ENCODE measurements at regions not wholly inside any gene's neighbourhood (a gene's known extent, or its start where the extent isn't known, plus 50 kb on each side); places are given as distances from the start of the nearest gene placed in this dataset.

- no peak for DNase-seq
Observed at GRCh38 chr16:79915761-79916160, 315.2 kb upstream of the MAF start.

GRCh38 chr16:79914961-79915720 lies 314.6 kb upstream of the MAF start:
- DNase-seq, result no peak

- no peak for DNase-seq
Observed at GRCh38 chr16:79912592-79913310, 312.2 kb upstream of the MAF start.

GRCh38 chr16:79911660-79912059 lies 311.1 kb upstream of the MAF start:
- DNase-seq, result no peak

- no peak for DNase-seq
Observed at GRCh38 chr16:79909571-79909970, 309.0 kb upstream of the MAF start.

GRCh38 chr16:79903471-79903870 lies 302.9 kb upstream of the MAF start:
- no peak for DNase-seq

GRCh38 chr16:79902351-79902750 lies 301.8 kb upstream of the MAF start:
- no peak for DNase-seq

- DNase-seq, result no peak
Observed at GRCh38 chr16:79901522-79901921, 301.0 kb upstream of the MAF start.

- DNase-seq, result no peak
Observed at GRCh38 chr16:79899716-79900115, 299.2 kb upstream of the MAF start.

- no peak for DNase-seq
Observed at GRCh38 chr16:79899316-79899715, 298.8 kb upstream of the MAF start.

- no peak for DNase-seq
Observed at GRCh38 chr16:79898703-79899102, 298.2 kb upstream of the MAF start.

GRCh38 chr16:79897453-79898146 lies 297.1 kb upstream of the MAF start:
- no peak for DNase-seq

GRCh38 chr16:79897104-79897452 lies 296.5 kb upstream of the MAF start:
- no peak for DNase-seq

- no peak for DNase-seq
Observed at GRCh38 chr16:79895917-79896203, 295.3 kb upstream of the MAF start.

- no peak for DNase-seq
Observed at GRCh38 chr16:79895053-79895916, 294.7 kb upstream of the MAF start.

- DNase-seq, result no peak
Observed at GRCh38 chr16:79893445-79893844, 292.9 kb upstream of the MAF start.

GRCh38 chr16:79892278-79892677 lies 291.7 kb upstream of the MAF start:
- no peak for DNase-seq

- DNase-seq, result no peak
Observed at GRCh38 chr16:79891458-79891857, 290.9 kb upstream of the MAF start.

- no peak for DNase-seq
Observed at GRCh38 chr16:79887541-79888540, 287.3 kb upstream of the MAF start.

GRCh38 chr16:79885320-79885719 lies 284.8 kb upstream of the MAF start:
- DNase-seq, result no peak

- DNase-seq, result no peak
Observed at GRCh38 chr16:79883494-79883893, 283.0 kb upstream of the MAF start.

All from inflammatory macrophage treated with lipopolysaccharide for 4 hours (primary cell).